HG02870 (cell line): ENCODE measurements at regions not wholly inside any gene's neighbourhood (a gene's known extent, or its start where the extent isn't known, plus 50 kb on each side); places are given as distances from the start of the nearest gene placed in this dataset.

Source experiments
- ATAC-seq: cut with Tn5 transposase; IDR thresholded peaks from one replicate; pipeline ENCODE4 v1.9.1; 2021; ENCODE audit warnings: mild to moderate bottlenecking, moderate library complexity; ENCODE audit not compliant: unreplicated experiment

GRCh38 chr10:129104266-129105045 is 362.6 kb upstream of the MGMT start:
- ATAC-seq: no peak

DNA sequence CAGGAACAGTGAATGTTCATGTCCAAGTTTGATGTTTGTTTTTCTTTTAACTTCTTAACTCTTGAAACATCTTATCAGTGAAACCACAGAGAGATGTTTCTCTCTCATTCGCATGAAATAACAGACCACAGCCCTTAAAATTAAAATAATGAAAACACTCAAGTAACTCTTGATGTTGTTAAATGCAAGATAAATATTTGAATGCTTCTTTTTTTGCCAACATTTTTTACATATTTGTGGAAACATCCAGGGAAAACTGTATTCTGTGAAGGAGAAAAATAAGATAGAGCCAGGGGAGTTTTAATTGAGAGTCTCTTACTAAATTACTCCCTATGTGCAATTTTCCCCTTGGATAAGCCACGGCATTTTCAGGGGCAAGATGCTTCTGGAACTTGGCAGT is 361.8 kb upstream of the MGMT start:
- ATAC-seq: no peak

GRCh38 chr10:129106314-129106713 is 360.7 kb upstream of the MGMT start:
- no peak for ATAC-seq

GRCh38 chr10:129107525-129107924 is 359.5 kb upstream of the MGMT start:
- ATAC-seq: no peak

GRCh38 chr10:129108378-129108777 is 358.7 kb upstream of the MGMT start:
- ATAC-seq: no peak

DNA sequence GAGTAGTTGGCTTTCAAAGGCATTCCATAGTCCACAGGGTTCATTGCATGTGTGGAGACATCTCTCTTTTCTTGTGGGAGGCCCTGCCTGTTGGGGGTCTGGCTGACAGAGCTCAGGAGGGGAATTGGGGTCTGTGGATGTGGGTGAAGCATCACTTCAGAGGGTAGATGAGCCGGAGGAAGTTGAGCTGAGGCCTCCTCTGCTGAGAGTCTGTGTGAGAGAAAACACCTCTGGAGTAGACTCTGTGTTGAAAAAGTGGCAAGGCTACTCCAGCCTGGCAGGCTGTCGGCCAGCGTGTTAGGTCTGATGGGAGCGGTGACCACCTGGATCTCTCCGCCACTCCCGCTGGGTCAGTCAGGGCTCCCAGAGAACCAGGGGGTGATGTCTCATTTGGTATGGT is 358.0 kb upstream of the MGMT start:
- no peak for ATAC-seq

DNA sequence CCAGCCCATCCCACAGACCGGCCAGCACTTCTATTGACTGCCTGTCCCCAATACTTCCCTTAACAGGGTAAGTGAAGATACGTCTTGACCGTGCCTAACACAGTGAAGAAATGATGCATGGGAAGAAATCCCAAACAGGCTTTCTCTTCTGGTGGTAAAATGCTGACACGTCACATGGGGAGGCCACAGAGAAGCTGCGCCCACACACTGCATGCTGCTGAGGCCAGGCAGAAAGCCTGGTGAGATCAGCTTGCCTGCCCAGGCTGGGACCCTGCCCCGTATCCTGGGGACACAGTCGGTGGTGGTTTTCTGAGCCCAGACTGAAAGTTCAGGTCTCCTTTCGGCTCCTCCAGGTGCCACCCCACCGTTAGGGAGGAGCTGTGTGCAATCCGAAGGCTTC is 356.3 kb upstream of the MGMT start:
- no peak for ATAC-seq

DNA sequence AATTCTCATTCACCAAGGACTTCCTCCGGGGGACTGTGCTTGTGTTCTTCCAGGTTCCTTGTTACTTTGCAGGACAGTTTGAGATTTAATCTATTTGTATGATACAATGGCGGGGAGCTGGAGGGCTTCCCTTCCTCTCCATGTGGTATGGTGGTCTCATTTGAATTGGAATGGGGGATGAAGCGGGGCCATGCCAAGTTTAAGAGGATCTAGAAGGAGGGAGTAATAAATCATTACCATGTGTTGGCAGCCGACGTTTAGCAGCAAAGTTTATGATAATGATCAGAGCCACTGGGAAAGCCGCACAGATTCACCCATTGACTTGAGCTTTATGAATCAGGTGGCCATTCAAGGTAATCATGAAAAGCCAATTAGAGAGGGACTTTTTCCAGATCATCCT is 355.1 kb upstream of the MGMT start:
- no peak for ATAC-seq

DNA sequence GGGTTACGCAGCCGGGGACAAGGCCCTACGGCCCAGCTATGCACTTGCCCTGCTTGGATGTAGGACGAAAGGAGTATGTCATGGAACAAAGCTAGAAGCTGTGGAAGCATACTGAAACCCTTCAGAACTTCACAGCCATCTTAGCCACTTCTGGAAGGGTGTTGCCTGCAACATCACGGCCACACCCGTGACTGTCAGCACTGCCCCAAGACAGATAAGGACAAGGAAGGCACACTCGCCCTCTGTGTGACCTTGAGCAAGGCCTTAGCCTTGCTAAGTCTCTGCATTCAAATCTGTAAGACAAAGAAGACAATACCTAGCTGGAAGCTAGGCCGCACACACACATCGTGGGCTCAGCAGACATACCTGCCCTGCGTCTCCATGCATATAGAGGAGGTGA is 352.5 kb upstream of the MGMT start:
- no peak for ATAC-seq

GRCh38 chr10:129116371-129116770 is 350.7 kb upstream of the MGMT start:
- ATAC-seq: no peak

GRCh38 chr10:129120441-129120840 is 346.6 kb upstream of the MGMT start:
- no peak for ATAC-seq

DNA sequence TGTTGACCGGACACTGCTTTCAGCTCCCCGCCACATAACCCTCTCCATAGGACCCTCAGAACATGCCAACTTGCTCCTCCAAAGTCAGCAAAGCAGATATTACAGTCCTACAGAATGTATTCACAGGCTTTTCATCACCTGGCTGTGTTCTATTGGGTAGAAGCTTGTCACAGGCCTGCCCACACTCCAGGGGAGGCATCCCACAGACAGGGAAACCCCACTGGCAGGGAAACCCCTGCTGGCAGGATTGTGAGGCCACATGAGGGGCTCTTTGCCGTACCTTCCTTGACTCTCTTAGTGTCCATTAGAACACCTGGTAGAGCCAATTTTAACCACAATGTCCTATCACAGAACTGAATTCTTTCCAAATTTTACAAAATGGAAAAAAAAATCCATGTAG is 344.2 kb upstream of the MGMT start:
- no peak for ATAC-seq

- no peak for ATAC-seq
These were observed 343.6 kb upstream of the MGMT start for GRCh38 chr10:129123428-129123827.

GRCh38 chr10:129126982-129127381 is 340.1 kb upstream of the MGMT start:
- ATAC-seq: no peak

DNA sequence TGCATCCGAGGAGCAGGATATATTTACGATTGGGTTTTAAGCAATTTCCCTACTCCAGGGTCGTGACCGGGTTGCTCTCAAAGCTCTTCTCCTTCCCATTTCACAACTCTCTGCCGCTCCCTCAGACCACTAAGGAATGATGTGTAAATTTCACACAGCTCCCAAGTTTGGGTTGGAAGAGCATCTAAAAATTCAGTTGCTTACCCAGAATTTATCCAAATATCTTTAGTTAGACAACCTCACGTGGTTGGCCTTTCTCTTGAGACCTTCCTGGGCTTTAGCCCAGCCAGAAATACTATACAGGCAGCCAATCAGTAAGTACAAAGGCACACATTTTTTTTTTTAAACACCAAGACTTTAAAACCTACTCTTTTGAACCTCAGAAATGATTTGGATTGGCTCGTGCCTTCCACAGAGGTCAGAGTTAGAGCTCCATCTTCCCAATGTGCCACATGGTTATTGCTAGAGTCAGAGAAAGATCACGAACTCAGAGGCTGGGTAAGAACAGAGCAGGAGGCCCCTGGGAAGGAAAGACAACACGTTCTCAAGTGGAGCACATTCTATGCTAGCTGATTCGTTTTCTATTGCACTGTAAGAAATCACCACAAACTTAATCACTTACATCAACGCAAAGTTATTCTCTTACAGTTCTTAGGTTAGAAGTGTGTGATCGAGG is 335.4 kb upstream of the MGMT start:
- ATAC-seq: no peak

GRCh38 chr10:129133856-129134255 is 333.2 kb upstream of the MGMT start:
- ATAC-seq: no peak

- no peak for ATAC-seq
These were observed 332.7 kb upstream of the MGMT start for GRCh38 chr10:129134371-129134770.

GRCh38 chr10:129135624-129136023 is 331.4 kb upstream of the MGMT start:
- no peak for ATAC-seq

GRCh38 chr10:129136074-129136473 is 331.0 kb upstream of the MGMT start:
- no peak for ATAC-seq

GRCh38 chr10:129136951-129137350 is 330.1 kb upstream of the MGMT start:
- ATAC-seq: no peak

GRCh38 chr10:129140921-129141885 is 325.8 kb upstream of the MGMT start:
- ATAC-seq: no peak
